SK-N-SH treated with all-trans-retinoic acid at 6 μM for 48 hours (cell line): ENCODE measurements at regions not wholly inside any gene's neighbourhood (a gene's known extent, or its start where the extent isn't known, plus 50 kb on each side); places are given as distances from the start of the nearest gene placed in this dataset.

Experiments
- CSDC2 ChIP-seq: fragments of 250-450 bp; sonication (Bioruptor Pico); IDR thresholded peaks from 2 replicates; pipeline ENCODE4 v1.5.0; 2020; ENCODE audit warnings: mild to moderate bottlenecking, moderate library complexity
- ESRRG ChIP-seq: fragments of 250-450 bp; sonication (Bioruptor Pico); IDR thresholded peaks from 2 replicates; pipeline ENCODE4 v1.6.1; 2021; ENCODE audit warnings: mild to moderate bottlenecking
- OSR1 ChIP-seq: fragments of 250-450 bp; sonication (Bioruptor Pico); IDR thresholded peaks from 2 replicates; pipeline ENCODE4 v1.8.0; 2022; ENCODE audit warnings: moderate library complexity, mild to moderate bottlenecking, inconsistent platforms
- PPARA ChIP-seq: fragments of 250-450 bp; sonication (Bioruptor Pico); IDR thresholded peaks from 2 replicates; pipeline ENCODE4 v1.5.0; 2020; ENCODE audit warnings: mild to moderate bottlenecking, borderline replicate concordance
- SNAI2 ChIP-seq: fragments of 250-450 bp; sonication (Bioruptor Pico); IDR thresholded peaks from 2 replicates; pipeline ENCODE4 v1.5.0; 2020; ENCODE audit warnings: mild to moderate bottlenecking, moderate library complexity
- TCF4 ChIP-seq: fragments of 250-450 bp; sonication (Bioruptor Pico); IDR thresholded peaks from 2 replicates; pipeline ENCODE4 v1.8.0; 2021; ENCODE audit warnings: mild to moderate bottlenecking, moderate library complexity, borderline replicate concordance
- TOX ChIP-seq: fragments of 250-450 bp; sonication (Bioruptor Pico); IDR thresholded peaks from 2 replicates; pipeline ENCODE4 v1.8.0; 2021; ENCODE audit warnings: mild to moderate bottlenecking, moderate library complexity, borderline replicate concordance
- ZC3H10 ChIP-seq: fragments of 250-450 bp; sonication (Bioruptor Pico); IDR thresholded peaks from 2 replicates; pipeline ENCODE4 v1.5.1; 2021; ENCODE audit warnings: mild to moderate bottlenecking, moderate library complexity
- ZNF70 ChIP-seq: fragments of 450-650 bp; formaldehyde crosslinking; IDR thresholded peaks from 2 replicates; pipeline ENCODE4 v1.5.0; 2020; ENCODE audit warnings: mild to moderate bottlenecking, moderate library complexity
- ZNF8 ChIP-seq: fragments of 450-650 bp; formaldehyde crosslinking; IDR thresholded peaks from 2 replicates; pipeline ENCODE4 v1.5.0; 2020; ENCODE audit warnings: mild to moderate bottlenecking, moderate library complexity
- TF ChIP-seq, protein P1 (sequence below): fragments of 250-450 bp; sonication (Bioruptor Pico); IDR thresholded peaks from 2 replicates; pipeline ENCODE4 v1.5.0; 2020; ENCODE audit warnings: mild to moderate bottlenecking, moderate library complexity
- TF ChIP-seq, protein P2 (sequence below): fragments of 250-450 bp; sonication (Bioruptor Pico); IDR thresholded peaks from 2 replicates; pipeline ENCODE4 v1.8.0; 2020; ENCODE audit warnings: mild to moderate bottlenecking, moderate library complexity, borderline replicate concordance

DNA sequence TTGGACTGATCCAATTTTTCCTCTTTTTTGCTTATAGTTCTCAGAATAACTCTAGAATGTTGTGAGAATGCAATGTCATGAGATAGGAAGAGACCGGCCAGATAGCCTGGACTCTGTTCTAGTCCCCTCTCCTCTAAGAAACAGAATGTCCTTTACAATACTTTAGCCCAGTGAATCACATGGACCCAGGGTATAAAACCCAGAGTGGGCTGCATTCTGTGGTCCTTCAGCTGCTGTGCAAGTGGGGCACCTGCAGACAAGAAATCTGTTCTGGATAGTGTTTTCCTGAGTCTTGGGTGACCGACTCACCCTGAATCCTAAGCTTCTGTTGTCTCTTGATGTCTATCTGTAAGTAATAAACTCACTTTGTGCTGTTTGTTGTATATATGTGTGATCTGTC is 368.6 kb upstream of the DPH6 start:
- TF ChIP-seq, protein P1, sequence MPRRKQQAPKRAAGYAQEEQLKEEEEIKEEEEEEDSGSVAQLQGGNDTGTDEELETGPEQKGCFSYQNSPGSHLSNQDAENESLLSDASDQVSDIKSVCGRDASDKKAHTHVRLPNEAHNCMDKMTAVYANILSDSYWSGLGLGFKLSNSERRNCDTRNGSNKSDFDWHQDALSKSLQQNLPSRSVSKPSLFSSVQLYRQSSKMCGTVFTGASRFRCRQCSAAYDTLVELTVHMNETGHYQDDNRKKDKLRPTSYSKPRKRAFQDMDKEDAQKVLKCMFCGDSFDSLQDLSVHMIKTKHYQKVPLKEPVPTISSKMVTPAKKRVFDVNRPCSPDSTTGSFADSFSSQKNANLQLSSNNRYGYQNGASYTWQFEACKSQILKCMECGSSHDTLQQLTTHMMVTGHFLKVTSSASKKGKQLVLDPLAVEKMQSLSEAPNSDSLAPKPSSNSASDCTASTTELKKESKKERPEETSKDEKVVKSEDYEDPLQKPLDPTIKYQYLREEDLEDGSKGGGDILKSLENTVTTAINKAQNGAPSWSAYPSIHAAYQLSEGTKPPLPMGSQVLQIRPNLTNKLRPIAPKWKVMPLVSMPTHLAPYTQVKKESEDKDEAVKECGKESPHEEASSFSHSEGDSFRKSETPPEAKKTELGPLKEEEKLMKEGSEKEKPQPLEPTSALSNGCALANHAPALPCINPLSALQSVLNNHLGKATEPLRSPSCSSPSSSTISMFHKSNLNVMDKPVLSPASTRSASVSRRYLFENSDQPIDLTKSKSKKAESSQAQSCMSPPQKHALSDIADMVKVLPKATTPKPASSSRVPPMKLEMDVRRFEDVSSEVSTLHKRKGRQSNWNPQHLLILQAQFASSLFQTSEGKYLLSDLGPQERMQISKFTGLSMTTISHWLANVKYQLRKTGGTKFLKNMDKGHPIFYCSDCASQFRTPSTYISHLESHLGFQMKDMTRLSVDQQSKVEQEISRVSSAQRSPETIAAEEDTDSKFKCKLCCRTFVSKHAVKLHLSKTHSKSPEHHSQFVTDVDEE (CRISPR knock-in tag) = no peak
- TF ChIP-seq ZC3H10 (CRISPR knock-in tag) (no peak), PPARA (CRISPR knock-in tag) (no peak), SNAI2 (CRISPR knock-in tag) (no peak), TOX (CRISPR knock-in tag) (no peak), TCF4 (no peak), ZNF70 (CRISPR knock-in tag) (no peak), CSDC2 (no peak), OSR1 (no peak), ZNF8 (CRISPR knock-in tag) (no peak), ESRRG (CRISPR knock-in tag) (no peak)
- TF ChIP-seq, protein P2, sequence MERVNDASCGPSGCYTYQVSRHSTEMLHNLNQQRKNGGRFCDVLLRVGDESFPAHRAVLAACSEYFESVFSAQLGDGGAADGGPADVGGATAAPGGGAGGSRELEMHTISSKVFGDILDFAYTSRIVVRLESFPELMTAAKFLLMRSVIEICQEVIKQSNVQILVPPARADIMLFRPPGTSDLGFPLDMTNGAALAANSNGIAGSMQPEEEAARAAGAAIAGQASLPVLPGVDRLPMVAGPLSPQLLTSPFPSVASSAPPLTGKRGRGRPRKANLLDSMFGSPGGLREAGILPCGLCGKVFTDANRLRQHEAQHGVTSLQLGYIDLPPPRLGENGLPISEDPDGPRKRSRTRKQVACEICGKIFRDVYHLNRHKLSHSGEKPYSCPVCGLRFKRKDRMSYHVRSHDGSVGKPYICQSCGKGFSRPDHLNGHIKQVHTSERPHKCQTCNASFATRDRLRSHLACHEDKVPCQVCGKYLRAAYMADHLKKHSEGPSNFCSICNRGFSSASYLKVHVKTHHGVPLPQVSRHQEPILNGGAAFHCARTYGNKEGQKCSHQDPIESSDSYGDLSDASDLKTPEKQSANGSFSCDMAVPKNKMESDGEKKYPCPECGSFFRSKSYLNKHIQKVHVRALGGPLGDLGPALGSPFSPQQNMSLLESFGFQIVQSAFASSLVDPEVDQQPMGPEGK (CRISPR knock-in tag) = no peak
